ENCODE measurements at regions not wholly inside any gene's neighbourhood (a gene's known extent, or its start where the extent isn't known, plus 50 kb on each side); places are given as distances from the start of the nearest gene placed in this dataset.

DNA sequence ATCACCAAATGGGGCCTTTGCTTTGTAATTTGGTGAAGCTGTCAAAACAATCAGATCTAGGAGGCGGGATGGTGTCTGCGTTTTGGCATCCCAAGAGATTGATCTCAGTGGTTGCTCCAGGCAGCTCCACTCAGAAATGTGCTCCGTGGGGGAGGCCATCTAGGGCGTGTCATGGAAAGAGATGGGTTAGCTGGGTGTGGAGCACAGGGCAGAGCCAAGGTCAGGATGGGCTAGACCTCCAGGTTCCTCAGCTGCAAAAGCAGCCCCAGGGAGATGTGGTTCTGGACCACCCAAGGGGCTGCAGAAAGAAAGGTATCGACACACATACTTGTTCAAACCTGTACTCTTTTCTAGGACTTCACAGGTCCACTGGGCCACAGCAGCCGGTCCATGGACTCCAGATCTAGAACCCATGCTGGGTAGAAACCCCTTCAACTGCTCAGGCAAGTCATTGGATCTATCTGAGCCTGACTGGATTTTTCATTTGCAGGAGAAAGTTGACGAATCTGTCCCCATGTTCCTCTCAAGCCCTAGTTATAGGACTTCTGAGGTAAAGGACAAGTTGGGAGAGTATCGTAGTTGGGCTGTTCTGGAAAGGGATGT, 270.2 kb upstream of the RPL38 start:
- H3K4me1 ChIP-seq (ENCODE audit: control insufficient read depth in 2 of 2, insufficient read depth in 2 of 2, low read length in 2 of 2) = no peaks in the 10 kb centered on the region
- no peak for DNase-seq (ENCODE audit: low read depth in 6 of 9, low spot score in 9 of 9)
- no peaks in the 10 kb centered on the region for H3K36me3 ChIP-seq (ENCODE audit: control insufficient read depth in 2 of 2, insufficient read depth in 2 of 2, low read length in 1 of 2)
- H3K4me3 ChIP-seq (ENCODE audit: low read length in 2 of 2) = no peak overlapping the region
- H3K27ac ChIP-seq (ENCODE audit: low read depth in 1 of 2, low read length in 1 of 2) = no peak overlapping the region
- 93% methylated on average over 8 of the region's 8 CpGs for WGBS
- H3K27me3 ChIP-seq (ENCODE audit: control insufficient read depth in 2 of 2, insufficient read depth in 1 of 2, low read length in 1 of 2) = peaks cover 0 to 6% of the 10 kb centered on the region in 2 donors
- peaks cover 0 to 3% of the 10 kb centered on the region in 2 donors for H3K9me3 ChIP-seq (ENCODE audit: control insufficient read depth in 2 of 2, insufficient read depth in 1 of 2, low read length in 1 of 2)

GRCh38 chr17:73933871-73934270, 269.6 kb upstream of the RPL38 start:
- H3K27me3 ChIP-seq (ENCODE audit: control insufficient read depth in 2 of 2, insufficient read depth in 1 of 2, low read length in 1 of 2) = peaks cover 0 to 6% of the 10 kb centered on the region in 2 donors
- H3K27ac ChIP-seq (ENCODE audit: low read depth in 1 of 2, low read length in 1 of 2) = no peak overlapping the region
- DNase-seq (ENCODE audit: low read depth in 6 of 9, low spot score in 9 of 9) = no peak
- H3K4me1 ChIP-seq (ENCODE audit: control insufficient read depth in 2 of 2, insufficient read depth in 2 of 2, low read length in 2 of 2) = no peaks in the 10 kb centered on the region
- H3K36me3 ChIP-seq (ENCODE audit: control insufficient read depth in 2 of 2, insufficient read depth in 2 of 2, low read length in 1 of 2) = no peaks in the 10 kb centered on the region
- H3K9me3 ChIP-seq (ENCODE audit: control insufficient read depth in 2 of 2, insufficient read depth in 1 of 2, low read length in 1 of 2) = peaks cover 0 to 3% of the 10 kb centered on the region in 2 donors
- H3K4me3 ChIP-seq (ENCODE audit: low read length in 2 of 2) = no peak overlapping the region

- no peak overlapping the region for H3K4me3 ChIP-seq (ENCODE audit: low read length in 2 of 2)
- no peaks in the 10 kb centered on the region for H3K36me3 ChIP-seq (ENCODE audit: control insufficient read depth in 2 of 2, insufficient read depth in 2 of 2, low read length in 1 of 2)
- H3K4me1 ChIP-seq (ENCODE audit: control insufficient read depth in 2 of 2, insufficient read depth in 2 of 2, low read length in 2 of 2) = no peaks in the 10 kb centered on the region
- peaks cover 0 to 5% of the 10 kb centered on the region in 2 donors for H3K27me3 ChIP-seq (ENCODE audit: control insufficient read depth in 2 of 2, insufficient read depth in 1 of 2, low read length in 1 of 2)
- WGBS = 7% methylated on average over 2 of the region's 2 CpGs
- peaks cover 0 to 3% of the 10 kb centered on the region in 2 donors for H3K9me3 ChIP-seq (ENCODE audit: control insufficient read depth in 2 of 2, insufficient read depth in 1 of 2, low read length in 1 of 2)
- no peak overlapping the region for H3K27ac ChIP-seq (ENCODE audit: low read depth in 1 of 2, low read length in 1 of 2)
- no peak for DNase-seq (ENCODE audit: low read depth in 6 of 9, low spot score in 9 of 9)
Measured at GRCh38 chr17:73934696-73935095, 268.8 kb upstream of the RPL38 start.

GRCh38 chr17:73936908-73937627, 266.4 kb upstream of the RPL38 start:
- Histone ChIP-seq H3K27me3 (ENCODE audit: control insufficient read depth in 2 of 2, insufficient read depth in 1 of 2, low read length in 1 of 2) (peaks cover 0 to 4% of the 10 kb centered on the region in 2 donors), H3K4me3 (ENCODE audit: low read length in 2 of 2) (no peak overlapping the region), H3K9me3 (ENCODE audit: control insufficient read depth in 2 of 2, insufficient read depth in 1 of 2, low read length in 1 of 2) (peaks cover 0 to 3% of the 10 kb centered on the region in 2 donors), H3K36me3 (ENCODE audit: control insufficient read depth in 2 of 2, insufficient read depth in 2 of 2, low read length in 1 of 2) (no peaks in the 10 kb centered on the region), H3K4me1 (ENCODE audit: control insufficient read depth in 2 of 2, insufficient read depth in 2 of 2, low read length in 2 of 2) (no peaks in the 10 kb centered on the region), H3K27ac (ENCODE audit: low read depth in 1 of 2, low read length in 1 of 2) (no peak overlapping the region)
- 90% methylated on average over 8 of the region's 8 CpGs for WGBS
- no peak for DNase-seq (ENCODE audit: low read depth in 6 of 9, low spot score in 9 of 9)

GRCh38 chr17:73938706-73939105, 264.8 kb upstream of the RPL38 start:
- no peak overlapping the region for H3K27ac ChIP-seq (ENCODE audit: low read depth in 1 of 2, low read length in 1 of 2)
- DNase-seq (ENCODE audit: low read depth in 6 of 9, low spot score in 9 of 9) = no peak
- no peaks in the 10 kb centered on the region for H3K4me1 ChIP-seq (ENCODE audit: control insufficient read depth in 2 of 2, insufficient read depth in 2 of 2, low read length in 2 of 2)
- 96% methylated on average over 2 of the region's 2 CpGs for WGBS
- H3K36me3 ChIP-seq (ENCODE audit: control insufficient read depth in 2 of 2, insufficient read depth in 2 of 2, low read length in 1 of 2) = no peaks in the 10 kb centered on the region
- peaks cover 0 to 2% of the 10 kb centered on the region in 2 donors for H3K27me3 ChIP-seq (ENCODE audit: control insufficient read depth in 2 of 2, insufficient read depth in 1 of 2, low read length in 1 of 2)
- H3K4me3 ChIP-seq (ENCODE audit: low read length in 2 of 2) = no peak overlapping the region
- H3K9me3 ChIP-seq (ENCODE audit: control insufficient read depth in 2 of 2, insufficient read depth in 1 of 2, low read length in 1 of 2) = peaks cover 0 to 3% of the 10 kb centered on the region in 2 donors

GRCh38 chr17:73939806-73940205, 263.7 kb upstream of the RPL38 start:
- no peak overlapping the region for H3K27ac ChIP-seq (ENCODE audit: low read depth in 1 of 2, low read length in 1 of 2)
- H3K36me3 ChIP-seq (ENCODE audit: control insufficient read depth in 2 of 2, insufficient read depth in 2 of 2, low read length in 1 of 2) = no peaks in the 10 kb centered on the region
- WGBS = 85% methylated on average over 8 of the region's 8 CpGs
- H3K9me3 ChIP-seq (ENCODE audit: control insufficient read depth in 2 of 2, insufficient read depth in 1 of 2, low read length in 1 of 2) = peaks cover 0 to 3% of the 10 kb centered on the region in 2 donors
- no peak overlapping the region for H3K4me3 ChIP-seq (ENCODE audit: low read length in 2 of 2)
- no peaks in the 10 kb centered on the region for H3K4me1 ChIP-seq (ENCODE audit: control insufficient read depth in 2 of 2, insufficient read depth in 2 of 2, low read length in 2 of 2)
- peaks cover 0 to 2% of the 10 kb centered on the region in 2 donors for H3K27me3 ChIP-seq (ENCODE audit: control insufficient read depth in 2 of 2, insufficient read depth in 1 of 2, low read length in 1 of 2)
- DNase-seq (ENCODE audit: low read depth in 6 of 9, low spot score in 9 of 9) = no peak

GRCh38 chr17:73940511-73940910, 263.0 kb upstream of the RPL38 start:
- no peak for DNase-seq (ENCODE audit: low read depth in 6 of 9, low spot score in 9 of 9)
- Histone ChIP-seq H3K36me3 (ENCODE audit: control insufficient read depth in 2 of 2, insufficient read depth in 2 of 2, low read length in 1 of 2) (no peaks in the 10 kb centered on the region), H3K4me3 (ENCODE audit: low read length in 2 of 2) (no peak overlapping the region), H3K9me3 (ENCODE audit: control insufficient read depth in 2 of 2, insufficient read depth in 1 of 2, low read length in 1 of 2) (no peaks in the 10 kb centered on the region), H3K27me3 (ENCODE audit: control insufficient read depth in 2 of 2, insufficient read depth in 1 of 2, low read length in 1 of 2) (peaks cover 0 to 2% of the 10 kb centered on the region in 2 donors), H3K27ac (ENCODE audit: low read depth in 1 of 2, low read length in 1 of 2) (no peak overlapping the region), H3K4me1 (ENCODE audit: control insufficient read depth in 2 of 2, insufficient read depth in 2 of 2, low read length in 2 of 2) (no peaks in the 10 kb centered on the region)
- 85% methylated on average over 3 of the region's 3 CpGs for WGBS

DNA sequence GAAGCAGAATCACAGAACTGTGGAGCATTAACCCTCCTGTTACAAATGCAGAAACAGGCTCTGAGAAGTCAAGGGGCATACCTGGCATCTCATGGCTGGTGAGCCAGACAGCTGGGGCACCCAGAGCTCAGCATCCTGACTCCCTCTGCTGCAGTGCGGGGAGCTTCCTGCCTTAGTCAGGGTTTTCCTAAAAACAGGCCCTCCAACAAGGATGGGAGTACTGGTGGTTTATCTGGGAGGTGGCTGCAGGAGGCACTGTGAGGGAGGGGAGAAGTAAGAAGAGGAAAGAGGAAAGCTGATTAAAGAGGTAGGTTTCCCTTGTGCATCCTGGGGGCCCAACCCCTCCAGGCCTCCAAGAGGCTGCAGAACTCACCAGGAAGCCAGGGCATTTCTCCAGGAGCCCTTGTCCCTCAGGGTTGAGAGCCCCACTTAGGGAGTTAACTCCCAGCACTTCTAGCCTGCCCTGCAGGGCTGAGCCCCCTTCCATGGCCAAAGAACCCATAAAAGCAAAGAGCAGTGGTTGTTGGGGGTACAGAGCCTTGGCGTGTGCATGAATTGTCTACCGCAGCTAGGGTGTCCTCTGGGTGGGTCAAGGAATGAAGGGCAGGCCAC, 261.5 kb upstream of the RPL38 start:
- no peak overlapping the region for H3K27ac ChIP-seq (ENCODE audit: low read depth in 1 of 2, low read length in 1 of 2)
- H3K4me3 ChIP-seq (ENCODE audit: low read length in 2 of 2) = no peak overlapping the region
- no peaks in the 10 kb centered on the region for H3K36me3 ChIP-seq (ENCODE audit: control insufficient read depth in 2 of 2, insufficient read depth in 2 of 2, low read length in 1 of 2)
- peaks cover 0 to 2% of the 10 kb centered on the region in 2 donors for H3K27me3 ChIP-seq (ENCODE audit: control insufficient read depth in 2 of 2, insufficient read depth in 1 of 2, low read length in 1 of 2)
- H3K4me1 ChIP-seq (ENCODE audit: control insufficient read depth in 2 of 2, insufficient read depth in 2 of 2, low read length in 2 of 2) = no peaks in the 10 kb centered on the region
- WGBS = 98% methylated on average over 3 of the region's 3 CpGs
- no peaks in the 10 kb centered on the region for H3K9me3 ChIP-seq (ENCODE audit: control insufficient read depth in 2 of 2, insufficient read depth in 1 of 2, low read length in 1 of 2)
- DNase-seq (ENCODE audit: low read depth in 6 of 9, low spot score in 9 of 9) = no peak

- no peak for DNase-seq (ENCODE audit: low read depth in 6 of 9, low spot score in 9 of 9)
Measured at GRCh38 chr17:73942703-73943415, 260.6 kb upstream of the RPL38 start.

More at GRCh38 chr17:73942703-73943415, 260.6 kb upstream of the RPL38 start:
- Histone ChIP-seq H3K9me3 (ENCODE audit: control insufficient read depth in 2 of 2, insufficient read depth in 1 of 2, low read length in 1 of 2) (no peaks in the 10 kb centered on the region), H3K27ac (ENCODE audit: low read depth in 1 of 2, low read length in 1 of 2) (no peak overlapping the region), H3K4me1 (ENCODE audit: control insufficient read depth in 2 of 2, insufficient read depth in 2 of 2, low read length in 2 of 2) (no peaks in the 10 kb centered on the region), H3K36me3 (ENCODE audit: control insufficient read depth in 2 of 2, insufficient read depth in 2 of 2, low read length in 1 of 2) (no peaks in the 10 kb centered on the region), H3K27me3 (ENCODE audit: control insufficient read depth in 2 of 2, insufficient read depth in 1 of 2, low read length in 1 of 2) (peaks cover 0 to 5% of the 10 kb centered on the region in 2 donors), H3K4me3 (ENCODE audit: low read length in 2 of 2) (no peak overlapping the region)
- WGBS = 96% methylated on average over 7 of the region's 7 CpGs

Data from thymus (tissue), 11 donors.